ENCODE measurements at regions not wholly inside any gene's neighbourhood (a gene's known extent, or its start where the extent isn't known, plus 50 kb on each side); places are given as distances from the start of the nearest gene placed in this dataset.

GRCh38 chr2:152227969-152228592 is 52.5 kb upstream of the STAM2 start:
- DNase-seq (ENCODE audit: low read depth, low spot score), result no peak

GRCh38 chr2:152231446-152231845 is 55.9 kb upstream of the STAM2 start:
- DNase-seq (ENCODE audit: low read depth, low spot score), result no peak

GRCh38 chr2:152234277-152234676 is 58.7 kb upstream of the STAM2 start:
- DNase-seq (ENCODE audit: low read depth, low spot score), result no peak

- DNase-seq (ENCODE audit: low read depth, low spot score), result no peak
Observed at GRCh38 chr2:152236191-152236925, 60.8 kb upstream of the STAM2 start.

GRCh38 chr2:152238016-152238415 is 62.5 kb upstream of the STAM2 start:
- DNase-seq (ENCODE audit: low read depth, low spot score), result no peak

- DNase-seq (ENCODE audit: low read depth, low spot score), result peak; percentile 81
Observed at GRCh38 chr2:152240559-152241231, 65.1 kb upstream of the STAM2 start.

- DNase-seq (ENCODE audit: low read depth, low spot score), result no peak
Observed at GRCh38 chr2:152241948-152242729, 66.6 kb upstream of the STAM2 start.

- DNase-seq (ENCODE audit: low read depth, low spot score), result no peak
Observed at GRCh38 chr2:152242787-152243472, 67.4 kb upstream of the STAM2 start.

- no peak for DNase-seq (ENCODE audit: low read depth, low spot score)
Observed at GRCh38 chr2:152243761-152244640, 68.4 kb upstream of the STAM2 start.

GRCh38 chr2:152245653-152246052 is 70.1 kb upstream of the STAM2 start:
- DNase-seq (ENCODE audit: low read depth, low spot score), result no peak

- no peak for DNase-seq (ENCODE audit: low read depth, low spot score)
Observed at GRCh38 chr2:152246686-152247336, 71.2 kb upstream of the STAM2 start.

GRCh38 chr2:152247337-152247695 is 71.8 kb upstream of the STAM2 start:
- DNase-seq (ENCODE audit: low read depth, low spot score), result no peak

GRCh38 chr2:152250421-152251100 is 75.0 kb upstream of the STAM2 start:
- no peak for DNase-seq (ENCODE audit: low read depth, low spot score)

- DNase-seq (ENCODE audit: low read depth, low spot score), result no peak
Observed at GRCh38 chr2:152251211-152251610, 75.6 kb upstream of the STAM2 start.

- no peak for DNase-seq (ENCODE audit: low read depth, low spot score)
Observed at GRCh38 chr2:152251811-152252210, 76.2 kb upstream of the STAM2 start.

- DNase-seq (ENCODE audit: low read depth, low spot score), result no peak
Observed at GRCh38 chr2:152254486-152254885, 78.9 kb upstream of the STAM2 start.

- DNase-seq (ENCODE audit: low read depth, low spot score), result no peak
Observed at GRCh38 chr2:152254976-152255375, 79.4 kb upstream of the STAM2 start.

- no peak for DNase-seq (ENCODE audit: low read depth, low spot score)
Observed at GRCh38 chr2:152255918-152256317, 79.1 kb upstream of the FMNL2 start.

- no peak for DNase-seq (ENCODE audit: low read depth, low spot score)
Observed at GRCh38 chr2:152260939-152261338, 74.0 kb upstream of the FMNL2 start.
